Mucosa of stomach (tissue), 1 donor: ENCODE measurements at regions not wholly inside any gene's neighbourhood (a gene's known extent, or its start where the extent isn't known, plus 50 kb on each side); places are given as distances from the start of the nearest gene placed in this dataset.
"Not testable (repeated sequence)": the region's sequence is repeated elsewhere in the genome, so short reads cannot be mapped to it uniquely, and the experiment has no call there.

Experiments used
- H3K27me3 ChIP-seq: one replicate; pipeline ENCODE4 v1.7.0; 2013; ENCODE audit warnings: mild to moderate bottlenecking, low read length; ENCODE audit not compliant: control insufficient read depth, insufficient read depth
- H3K36me3 ChIP-seq: one replicate; pipeline ENCODE4 v1.7.0; 2013; ENCODE audit warnings: low read length; ENCODE audit not compliant: control insufficient read depth, insufficient read depth
- H3K4me1 ChIP-seq: one replicate; pipeline ENCODE4 v1.7.0; 2013; ENCODE audit warnings: mild to moderate bottlenecking, low read length; ENCODE audit not compliant: control insufficient read depth, insufficient read depth
- H3K4me3 ChIP-seq: one replicate; pipeline ENCODE4 v1.7.0; 2013; ENCODE audit warnings: low read length
- H3K9ac ChIP-seq: one replicate; pipeline ENCODE4 v1.7.0; 2013; ENCODE audit warnings: mild to moderate bottlenecking, low read length, moderate library complexity
- H3K9me3 ChIP-seq: one replicate; pipeline ENCODE4 v1.7.0; 2013; ENCODE audit warnings: mild to moderate bottlenecking, low read length, moderate library complexity; ENCODE audit not compliant: control insufficient read depth
- donor health status: Pancreatic carcinoma.

DNA sequence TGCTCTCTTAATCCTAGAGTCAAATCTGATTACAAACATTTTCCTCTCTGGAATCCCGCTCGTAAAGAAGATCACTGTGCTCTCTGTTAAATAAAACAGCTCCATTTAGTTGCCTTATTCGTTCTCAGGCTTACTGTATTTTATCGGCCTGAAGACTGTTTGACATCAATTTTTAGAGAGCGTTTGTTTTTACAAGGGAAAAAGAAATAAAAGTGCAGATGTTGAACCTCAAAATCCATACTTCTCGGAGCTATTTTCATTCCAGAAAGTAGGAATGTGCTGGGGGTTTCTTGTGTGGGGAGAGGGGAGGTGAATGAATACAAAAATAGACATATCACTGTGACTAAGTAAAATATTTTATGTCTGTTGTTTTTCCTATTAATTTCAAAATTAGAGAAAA, 140.1 kb downstream of the ARRDC4 start:
- not testable (repeated sequence) for H3K9me3 ChIP-seq, H3K4me3 ChIP-seq, H3K9ac ChIP-seq, H3K36me3 ChIP-seq, H3K27me3 ChIP-seq, H3K4me1 ChIP-seq

- no peak overlapping the region for H3K4me3 ChIP-seq
- no peaks in the 10 kb centered on the region for H3K4me1 ChIP-seq
- no peaks in the 10 kb centered on the region for H3K36me3 ChIP-seq
- H3K9ac ChIP-seq = no peak overlapping the region
- H3K27me3 ChIP-seq = no peaks in the 10 kb centered on the region
- H3K9me3 ChIP-seq = no peaks in the 10 kb centered on the region
Measured at GRCh38 chr15:98103570-98103969, 143.1 kb downstream of the ARRDC4 start.

DNA sequence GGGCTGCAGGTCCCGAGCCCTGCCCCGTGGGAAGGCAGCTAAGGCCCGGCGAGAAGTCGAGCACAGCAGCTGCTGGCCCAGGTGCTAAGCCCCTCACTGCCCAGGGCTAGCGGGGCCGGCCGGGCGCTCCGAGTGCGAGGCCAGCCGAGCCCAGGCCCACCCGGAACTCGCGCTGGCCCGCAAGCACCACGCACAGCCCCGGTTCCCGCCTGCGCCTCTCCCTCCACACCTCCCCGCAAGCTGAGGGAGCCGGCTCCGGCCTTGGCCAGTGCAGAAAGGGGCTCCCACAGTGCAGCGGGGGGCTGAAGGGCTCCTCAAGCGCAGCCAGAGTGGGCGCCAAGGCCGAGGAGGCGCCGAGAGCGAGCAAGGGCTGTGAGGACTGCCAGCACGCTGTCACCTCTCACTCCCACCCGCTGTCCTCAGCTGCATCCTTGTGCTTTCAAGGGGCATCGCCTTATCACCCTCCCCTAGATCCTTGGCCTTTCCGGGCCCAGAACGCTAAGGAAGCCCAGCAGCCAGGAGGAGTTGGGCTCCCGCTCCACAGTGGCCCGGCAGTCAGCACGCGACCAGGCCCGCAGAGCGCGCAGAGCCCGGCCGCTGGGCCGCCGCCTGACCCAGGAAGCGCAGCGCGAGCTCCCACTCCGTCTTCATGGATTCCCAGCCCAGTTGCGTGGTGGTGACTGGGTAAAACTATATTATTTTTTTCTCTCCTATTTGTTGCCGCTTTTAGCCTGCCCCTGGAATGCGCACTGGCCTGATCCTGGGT, 144.1 kb downstream of the ARRDC4 start:
- H3K36me3 ChIP-seq, H3K4me3 ChIP-seq, H3K9me3 ChIP-seq, H3K9ac ChIP-seq, H3K27me3 ChIP-seq, H3K4me1 ChIP-seq: not testable (repeated sequence)

DNA sequence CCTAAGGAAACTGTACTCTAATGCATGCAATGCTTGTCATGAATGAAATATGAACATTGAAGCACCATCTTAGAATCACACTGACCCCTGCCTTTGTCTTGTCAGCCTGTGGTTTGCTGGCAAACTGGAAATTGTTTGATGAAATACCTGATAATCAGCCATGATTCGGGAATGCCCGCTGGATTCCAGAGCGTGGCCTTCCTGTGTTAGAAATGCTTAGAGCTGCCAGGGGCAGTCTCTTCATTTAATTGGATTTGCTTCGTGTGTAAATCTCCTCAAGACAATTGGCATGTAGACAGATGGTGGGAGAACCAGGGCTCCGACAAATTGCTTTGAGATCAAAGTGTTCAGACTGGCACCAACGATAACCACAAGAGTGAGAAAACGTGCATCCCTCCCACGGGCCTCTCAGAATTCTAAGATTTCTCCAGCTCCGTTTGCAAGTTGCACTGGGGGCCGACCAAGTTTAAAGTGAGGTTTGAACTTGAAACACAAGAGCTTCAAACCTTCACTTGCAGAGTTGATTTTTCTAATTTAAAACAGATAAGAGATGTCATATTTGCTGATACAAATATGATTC, 146.2 kb downstream of the ARRDC4 start:
- H3K4me3 ChIP-seq, H3K9ac ChIP-seq, H3K27me3 ChIP-seq, H3K4me1 ChIP-seq, H3K9me3 ChIP-seq, H3K36me3 ChIP-seq: not testable (repeated sequence)

DNA sequence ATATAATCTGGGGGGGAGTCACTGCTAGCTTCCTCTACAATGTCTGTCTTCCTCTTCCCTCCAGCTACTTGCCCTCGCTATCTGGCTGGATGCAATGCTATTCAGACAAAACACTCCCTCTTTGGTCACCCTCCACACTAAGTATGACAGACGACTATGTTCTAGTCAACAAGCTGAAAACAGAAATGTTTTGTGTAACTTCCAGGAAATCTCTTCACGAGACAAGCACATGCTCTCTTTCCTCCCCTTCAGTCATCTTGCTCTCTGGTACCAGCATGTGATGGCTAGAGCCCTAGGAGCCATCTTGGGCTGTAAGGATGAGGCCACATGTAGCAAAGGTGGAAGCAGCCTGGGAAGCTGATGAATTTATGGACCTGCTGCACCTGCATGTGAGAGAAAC, 151.3 kb downstream of the ARRDC4 start:
- H3K9ac ChIP-seq = no peak overlapping the region
- H3K4me3 ChIP-seq = no peak overlapping the region
- no peaks in the 10 kb centered on the region for H3K4me1 ChIP-seq
- H3K36me3 ChIP-seq = no peaks in the 10 kb centered on the region
- no peaks in the 10 kb centered on the region for H3K27me3 ChIP-seq
- no peaks in the 10 kb centered on the region for H3K9me3 ChIP-seq

GRCh38 chr15:98113327-98113726, 152.8 kb downstream of the ARRDC4 start:
- Histone ChIP-seq H3K27me3 (no peaks in the 10 kb centered on the region), H3K4me1 (no peaks in the 10 kb centered on the region)

GRCh38 chr15:98120561-98120960, 160.1 kb downstream of the ARRDC4 start:
- no peaks in the 10 kb centered on the region for H3K36me3 ChIP-seq
- no peak overlapping the region for H3K4me3 ChIP-seq
- no peaks in the 10 kb centered on the region for H3K4me1 ChIP-seq
- no peak overlapping the region for H3K9ac ChIP-seq
- no peaks in the 10 kb centered on the region for H3K27me3 ChIP-seq
- H3K9me3 ChIP-seq = no peaks in the 10 kb centered on the region

More at GRCh38 chr15:98113327-98113726, 152.8 kb downstream of the ARRDC4 start:
- Histone ChIP-seq H3K4me3 (no peak overlapping the region), H3K9ac (no peak overlapping the region), H3K36me3 (no peaks in the 10 kb centered on the region), H3K9me3 (no peaks in the 10 kb centered on the region)

GRCh38 chr15:98121536-98121935, 161.0 kb downstream of the ARRDC4 start:
- Histone ChIP-seq H3K9ac (no peak overlapping the region), H3K36me3 (no peaks in the 10 kb centered on the region), H3K4me3 (no peak overlapping the region), H3K27me3 (no peaks in the 10 kb centered on the region), H3K4me1 (no peaks in the 10 kb centered on the region), H3K9me3 (no peaks in the 10 kb centered on the region)

GRCh38 chr15:98121957-98122356, 161.5 kb downstream of the ARRDC4 start:
- H3K36me3 ChIP-seq = no peaks in the 10 kb centered on the region
- no peak overlapping the region for H3K4me3 ChIP-seq
- no peak overlapping the region for H3K9ac ChIP-seq
- H3K27me3 ChIP-seq = no peaks in the 10 kb centered on the region
- no peaks in the 10 kb centered on the region for H3K9me3 ChIP-seq
- H3K4me1 ChIP-seq = no peaks in the 10 kb centered on the region

- H3K36me3 ChIP-seq = no peaks in the 10 kb centered on the region
- H3K27me3 ChIP-seq = no peaks in the 10 kb centered on the region
- H3K4me3 ChIP-seq = no peak overlapping the region
- H3K4me1 ChIP-seq = no peaks in the 10 kb centered on the region
- H3K9ac ChIP-seq = no peak overlapping the region
- no peaks in the 10 kb centered on the region for H3K9me3 ChIP-seq
Measured at GRCh38 chr15:98123297-98123696, 162.8 kb downstream of the ARRDC4 start.

DNA sequence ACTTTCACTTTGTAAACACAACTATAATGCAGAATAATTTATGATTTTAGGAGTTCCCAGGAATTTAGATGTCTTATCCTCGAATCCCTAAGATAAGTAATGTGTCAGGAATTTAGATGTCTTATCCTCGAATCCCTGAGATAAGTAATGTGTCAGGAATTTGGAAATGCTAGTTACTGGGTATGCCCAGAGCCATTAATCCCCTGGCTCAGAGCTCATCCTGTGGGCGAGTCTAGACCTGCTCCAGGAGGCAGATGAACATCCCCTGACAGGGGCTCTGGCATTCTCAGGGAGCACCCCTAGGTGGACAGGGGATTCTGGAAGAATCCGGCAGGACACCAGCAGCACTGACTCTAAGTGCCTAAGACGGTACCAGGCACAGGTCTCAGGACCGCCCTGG, 163.3 kb downstream of the ARRDC4 start:
- no peak overlapping the region for H3K9ac ChIP-seq
- H3K27me3 ChIP-seq = no peaks in the 10 kb centered on the region
- H3K36me3 ChIP-seq = no peaks in the 10 kb centered on the region
- no peak overlapping the region for H3K4me3 ChIP-seq
- no peaks in the 10 kb centered on the region for H3K9me3 ChIP-seq
- no peaks in the 10 kb centered on the region for H3K4me1 ChIP-seq

GRCh38 chr15:98124581-98124980, 164.1 kb downstream of the ARRDC4 start:
- Histone ChIP-seq H3K9ac (no peak overlapping the region), H3K27me3 (no peaks in the 10 kb centered on the region), H3K36me3 (no peaks in the 10 kb centered on the region), H3K4me1 (no peaks in the 10 kb centered on the region), H3K4me3 (no peak overlapping the region), H3K9me3 (no peaks in the 10 kb centered on the region)
